ENCODE measurements at regions not wholly inside any gene's neighbourhood (a gene's known extent, or its start where the extent isn't known, plus 50 kb on each side); places are given as distances from the start of the nearest gene placed in this dataset.
"Not testable (repeated sequence)": the region's sequence is repeated elsewhere in the genome, so short reads cannot be mapped to it uniquely, and the experiment has no call there.

- H3K27me3 ChIP-seq (ENCODE audit: control insufficient read depth, low read length); H3K9me2 ChIP-seq (replicated peaks; ENCODE audit: control insufficient read depth, low read length); H3F3A ChIP-seq (ENCODE audit: control insufficient read depth, insufficient read depth); H3K4me3 ChIP-seq (ENCODE audit: low read length); H4K20me1 ChIP-seq (ENCODE audit: control insufficient read depth, insufficient read depth, low read depth, low read length); H3K27ac ChIP-seq (ENCODE audit: low read depth, low read length); H3K4me2 ChIP-seq (ENCODE audit: low read length); H3K9me3 ChIP-seq (ENCODE audit: control insufficient read depth, insufficient read depth, low read length); H3K36me3 ChIP-seq (ENCODE audit: control insufficient read depth, low read length); H3K79me2 ChIP-seq (ENCODE audit: control insufficient read depth, low read length); H3K4me1 ChIP-seq (ENCODE audit: control insufficient read depth, low read length): not testable (repeated sequence)
Measured at GRCh38 chr21:27921421-27921820, 954.5 kb upstream of the ADAMTS5 start.

- H3F3A ChIP-seq (ENCODE audit: control insufficient read depth, insufficient read depth); H3K36me3 ChIP-seq (ENCODE audit: control insufficient read depth, low read length); H3K9me3 ChIP-seq (ENCODE audit: control insufficient read depth, insufficient read depth, low read length); H3K9me2 ChIP-seq (replicated peaks; ENCODE audit: control insufficient read depth, low read length); H3K79me2 ChIP-seq (ENCODE audit: control insufficient read depth, low read length); H3K4me2 ChIP-seq (ENCODE audit: low read length); H4K20me1 ChIP-seq (ENCODE audit: control insufficient read depth, insufficient read depth, low read depth, low read length); H3K4me1 ChIP-seq (ENCODE audit: control insufficient read depth, low read length); H3K27ac ChIP-seq (ENCODE audit: low read depth, low read length); H3K27me3 ChIP-seq (ENCODE audit: control insufficient read depth, low read length); H3K4me3 ChIP-seq (ENCODE audit: low read length): not testable (repeated sequence)
Measured at GRCh38 chr21:27917966-27918365, 951.1 kb upstream of the ADAMTS5 start.

- not testable (repeated sequence) for H3K9me3 ChIP-seq (ENCODE audit: control insufficient read depth, insufficient read depth, low read length); H3K4me1 ChIP-seq (ENCODE audit: control insufficient read depth, low read length); H4K20me1 ChIP-seq (ENCODE audit: control insufficient read depth, insufficient read depth, low read depth, low read length); H3K36me3 ChIP-seq (ENCODE audit: control insufficient read depth, low read length); H3K9me2 ChIP-seq (replicated peaks; ENCODE audit: control insufficient read depth, low read length); H3K27me3 ChIP-seq (ENCODE audit: control insufficient read depth, low read length); H3F3A ChIP-seq (ENCODE audit: control insufficient read depth, insufficient read depth); H3K4me3 ChIP-seq (ENCODE audit: low read length); H3K79me2 ChIP-seq (ENCODE audit: control insufficient read depth, low read length); H3K4me2 ChIP-seq (ENCODE audit: low read length); H3K27ac ChIP-seq (ENCODE audit: low read depth, low read length)
Measured at GRCh38 chr21:27916326-27916725, 949.4 kb upstream of the ADAMTS5 start.

GRCh38 chr21:27912133-27912532, 945.2 kb upstream of the ADAMTS5 start:
- H4K20me1 ChIP-seq (ENCODE audit: control insufficient read depth, insufficient read depth, low read depth, low read length); H3K4me1 ChIP-seq (ENCODE audit: control insufficient read depth, low read length); H3K4me2 ChIP-seq (ENCODE audit: low read length); H3K9me2 ChIP-seq (replicated peaks; ENCODE audit: control insufficient read depth, low read length); H3K36me3 ChIP-seq (ENCODE audit: control insufficient read depth, low read length); H3K4me3 ChIP-seq (ENCODE audit: low read length); H3K27ac ChIP-seq (ENCODE audit: low read depth, low read length); H3F3A ChIP-seq (ENCODE audit: control insufficient read depth, insufficient read depth); H3K27me3 ChIP-seq (ENCODE audit: control insufficient read depth, low read length); H3K79me2 ChIP-seq (ENCODE audit: control insufficient read depth, low read length); H3K9me3 ChIP-seq (ENCODE audit: control insufficient read depth, insufficient read depth, low read length): not testable (repeated sequence)

- H3K4me2 ChIP-seq (ENCODE audit: low read length); H3K79me2 ChIP-seq (ENCODE audit: control insufficient read depth, low read length); H3K9me2 ChIP-seq (replicated peaks; ENCODE audit: control insufficient read depth, low read length); H3K4me1 ChIP-seq (ENCODE audit: control insufficient read depth, low read length); H3K27ac ChIP-seq (ENCODE audit: low read depth, low read length); H3K36me3 ChIP-seq (ENCODE audit: control insufficient read depth, low read length); H3K27me3 ChIP-seq (ENCODE audit: control insufficient read depth, low read length); H4K20me1 ChIP-seq (ENCODE audit: control insufficient read depth, insufficient read depth, low read depth, low read length); H3F3A ChIP-seq (ENCODE audit: control insufficient read depth, insufficient read depth); H3K4me3 ChIP-seq (ENCODE audit: low read length); H3K9me3 ChIP-seq (ENCODE audit: control insufficient read depth, insufficient read depth, low read length): not testable (repeated sequence)
Measured at GRCh38 chr21:27909487-27909886, 942.6 kb upstream of the ADAMTS5 start.

GRCh38 chr21:27908816-27909215, 941.9 kb upstream of the ADAMTS5 start:
- H3K36me3 ChIP-seq (ENCODE audit: control insufficient read depth, low read length); H4K20me1 ChIP-seq (ENCODE audit: control insufficient read depth, insufficient read depth, low read depth, low read length); H3K27me3 ChIP-seq (ENCODE audit: control insufficient read depth, low read length); H3K4me1 ChIP-seq (ENCODE audit: control insufficient read depth, low read length); H3K27ac ChIP-seq (ENCODE audit: low read depth, low read length); H3K4me3 ChIP-seq (ENCODE audit: low read length); H3K9me3 ChIP-seq (ENCODE audit: control insufficient read depth, insufficient read depth, low read length); H3K79me2 ChIP-seq (ENCODE audit: control insufficient read depth, low read length); H3K9me2 ChIP-seq (replicated peaks; ENCODE audit: control insufficient read depth, low read length); H3F3A ChIP-seq (ENCODE audit: control insufficient read depth, insufficient read depth); H3K4me2 ChIP-seq (ENCODE audit: low read length): not testable (repeated sequence)

- not testable (repeated sequence) for H3K27ac ChIP-seq (ENCODE audit: low read depth, low read length); H3K27me3 ChIP-seq (ENCODE audit: control insufficient read depth, low read length); H3K4me2 ChIP-seq (ENCODE audit: low read length); H3K9me2 ChIP-seq (replicated peaks; ENCODE audit: control insufficient read depth, low read length); H4K20me1 ChIP-seq (ENCODE audit: control insufficient read depth, insufficient read depth, low read depth, low read length); H3K4me1 ChIP-seq (ENCODE audit: control insufficient read depth, low read length); H3F3A ChIP-seq (ENCODE audit: control insufficient read depth, insufficient read depth); H3K36me3 ChIP-seq (ENCODE audit: control insufficient read depth, low read length); H3K4me3 ChIP-seq (ENCODE audit: low read length); H3K9me3 ChIP-seq (ENCODE audit: control insufficient read depth, insufficient read depth, low read length); H3K79me2 ChIP-seq (ENCODE audit: control insufficient read depth, low read length)
Measured at GRCh38 chr21:27902904-27903303, 936.0 kb upstream of the ADAMTS5 start.

- H3K27me3 ChIP-seq (ENCODE audit: control insufficient read depth, low read length); H3K4me1 ChIP-seq (ENCODE audit: control insufficient read depth, low read length); H4K20me1 ChIP-seq (ENCODE audit: control insufficient read depth, insufficient read depth, low read depth, low read length): not testable (repeated sequence)
Measured at GRCh38 chr21:27893619-27894018, 926.7 kb upstream of the ADAMTS5 start.

GRCh38 chr21:27891495-27891894, 924.6 kb upstream of the ADAMTS5 start:
- H3K4me2 ChIP-seq (ENCODE audit: low read length): not testable (repeated sequence)

More at GRCh38 chr21:27893619-27894018, 926.7 kb upstream of the ADAMTS5 start:
- H3K4me2 ChIP-seq (ENCODE audit: low read length); H3K36me3 ChIP-seq (ENCODE audit: control insufficient read depth, low read length); H3K4me3 ChIP-seq (ENCODE audit: low read length); H3F3A ChIP-seq (ENCODE audit: control insufficient read depth, insufficient read depth); H3K79me2 ChIP-seq (ENCODE audit: control insufficient read depth, low read length); H3K9me2 ChIP-seq (replicated peaks; ENCODE audit: control insufficient read depth, low read length); H3K27ac ChIP-seq (ENCODE audit: low read depth, low read length); H3K9me3 ChIP-seq (ENCODE audit: control insufficient read depth, insufficient read depth, low read length): not testable (repeated sequence)

More at GRCh38 chr21:27891495-27891894, 924.6 kb upstream of the ADAMTS5 start:
- not testable (repeated sequence) for H3K9me3 ChIP-seq (ENCODE audit: control insufficient read depth, insufficient read depth, low read length); H4K20me1 ChIP-seq (ENCODE audit: control insufficient read depth, insufficient read depth, low read depth, low read length); H3F3A ChIP-seq (ENCODE audit: control insufficient read depth, insufficient read depth); H3K4me1 ChIP-seq (ENCODE audit: control insufficient read depth, low read length); H3K27me3 ChIP-seq (ENCODE audit: control insufficient read depth, low read length); H3K4me3 ChIP-seq (ENCODE audit: low read length); H3K79me2 ChIP-seq (ENCODE audit: control insufficient read depth, low read length); H3K9me2 ChIP-seq (replicated peaks; ENCODE audit: control insufficient read depth, low read length); H3K36me3 ChIP-seq (ENCODE audit: control insufficient read depth, low read length); H3K27ac ChIP-seq (ENCODE audit: low read depth, low read length)
